ENCODE measurements at regions not wholly inside any gene's neighbourhood (a gene's known extent, or its start where the extent isn't known, plus 50 kb on each side); places are given as distances from the start of the nearest gene placed in this dataset.

- TF ChIP-seq EZH2phosphoT487 (conservative IDR thresholded peaks at IDR 0.05; ENCODE audit: low read length) (no peak), CTCF (IDR thresholded peaks at IDR 0.05; ENCODE audit: insufficient read depth, low read length, poor library complexity, severe bottlenecking) (no peak)
- Histone ChIP-seq H3K9me3 (ENCODE audit: insufficient read depth, low read length) (no peaks in the 10 kb centered on the region), H3K9ac (ENCODE audit: low read length) (no peak overlapping the region), H3K27ac (ENCODE audit: low read depth, low read length) (no peak overlapping the region), H3K27me3 (ENCODE audit: low read length) (no peaks in the 10 kb centered on the region), H2AFZ (ENCODE audit: low read depth, low read length, severe bottlenecking) (no peak overlapping the region), H3K36me3 (ENCODE audit: low read length) (no peaks in the 10 kb centered on the region), H3K4me3 (ENCODE audit: insufficient read depth, low read length, poor library complexity, severe bottlenecking) (no peak overlapping the region), H3K79me2 (ENCODE audit: insufficient read depth, low read length) (no peaks in the 10 kb centered on the region), H3F3A (ENCODE audit: insufficient read depth) (no peaks in the 10 kb centered on the region), H3K4me2 (ENCODE audit: low read depth, low read length, poor library complexity, severe bottlenecking) (no peak overlapping the region), H4K20me1 (ENCODE audit: low read depth, low read length) (no peaks in the 10 kb centered on the region), H3K9me2 (replicated peaks; ENCODE audit: insufficient read depth, low read length) (no peaks in the 10 kb centered on the region)
Measured at GRCh38 chr1:208432346-208432745, 188.2 kb upstream of the PLXNA2 start.

GRCh38 chr1:208433086-208433485 is 188.9 kb upstream of the PLXNA2 start:
- H3K9ac ChIP-seq (ENCODE audit: low read length): no peak overlapping the region
- no peaks in the 10 kb centered on the region for H3K9me3 ChIP-seq (ENCODE audit: insufficient read depth, low read length)
- H3K27me3 ChIP-seq (ENCODE audit: low read length): no peaks in the 10 kb centered on the region
- no peaks in the 10 kb centered on the region for H4K20me1 ChIP-seq (ENCODE audit: low read depth, low read length)
- no peaks in the 10 kb centered on the region for H3F3A ChIP-seq (ENCODE audit: insufficient read depth)
- no peak overlapping the region for H3K4me2 ChIP-seq (ENCODE audit: low read depth, low read length, poor library complexity, severe bottlenecking)
- no peaks in the 10 kb centered on the region for H3K36me3 ChIP-seq (ENCODE audit: low read length)
- no peak overlapping the region for H2AFZ ChIP-seq (ENCODE audit: low read depth, low read length, severe bottlenecking)
- no peaks in the 10 kb centered on the region for H3K79me2 ChIP-seq (ENCODE audit: insufficient read depth, low read length)
- TF ChIP-seq CTCF (IDR thresholded peaks at IDR 0.05; ENCODE audit: insufficient read depth, low read length, poor library complexity, severe bottlenecking): no peak
- no peak for TF ChIP-seq EZH2phosphoT487 (conservative IDR thresholded peaks at IDR 0.05; ENCODE audit: low read length)
- H3K4me3 ChIP-seq (ENCODE audit: insufficient read depth, low read length, poor library complexity, severe bottlenecking): no peak overlapping the region
- H3K27ac ChIP-seq (ENCODE audit: low read depth, low read length): no peak overlapping the region
- H3K9me2 ChIP-seq (replicated peaks; ENCODE audit: insufficient read depth, low read length): no peaks in the 10 kb centered on the region

GRCh38 chr1:208433971-208434370 is 189.8 kb upstream of the PLXNA2 start:
- no peaks in the 10 kb centered on the region for H3K9me3 ChIP-seq (ENCODE audit: insufficient read depth, low read length)
- no peak overlapping the region for H3K27ac ChIP-seq (ENCODE audit: low read depth, low read length)
- no peak overlapping the region for H2AFZ ChIP-seq (ENCODE audit: low read depth, low read length, severe bottlenecking)
- no peak overlapping the region for H3K4me3 ChIP-seq (ENCODE audit: insufficient read depth, low read length, poor library complexity, severe bottlenecking)
- H3K36me3 ChIP-seq (ENCODE audit: low read length): no peaks in the 10 kb centered on the region
- TF ChIP-seq CTCF (IDR thresholded peaks at IDR 0.05; ENCODE audit: insufficient read depth, low read length, poor library complexity, severe bottlenecking) (no peak), EZH2phosphoT487 (conservative IDR thresholded peaks at IDR 0.05; ENCODE audit: low read length) (no peak)
- no peaks in the 10 kb centered on the region for H3K27me3 ChIP-seq (ENCODE audit: low read length)
- H3K9ac ChIP-seq (ENCODE audit: low read length): no peak overlapping the region
- H3K79me2 ChIP-seq (ENCODE audit: insufficient read depth, low read length): no peaks in the 10 kb centered on the region
- no peak overlapping the region for H3K4me2 ChIP-seq (ENCODE audit: low read depth, low read length, poor library complexity, severe bottlenecking)
- H3F3A ChIP-seq (ENCODE audit: insufficient read depth): no peaks in the 10 kb centered on the region
- no peaks in the 10 kb centered on the region for H4K20me1 ChIP-seq (ENCODE audit: low read depth, low read length)
- H3K9me2 ChIP-seq (replicated peaks; ENCODE audit: insufficient read depth, low read length): no peaks in the 10 kb centered on the region

Data from SU-DHL-6 (cell line).